Transverse colon (tissue), 4 donors: ENCODE measurements at regions not wholly inside any gene's neighbourhood (a gene's known extent, or its start where the extent isn't known, plus 50 kb on each side); places are given as distances from the start of the nearest gene placed in this dataset.

Experiments used
- DNase-seq: peaks from one replicate; pipeline ENCODE4 v3.0.0-alpha.2; 2019
- H3K27ac ChIP-seq, 4 donors: fragments of 200-600 bp; sonication (generic); 2 replicates each; pipeline ENCODE4 v1.5.1; 2016 to 2018; ENCODE audit warnings: inconsistent platforms in 4 of 4
- H3K27me3 ChIP-seq: fragments of 200-600 bp; sonication (generic); 2 replicates; pipeline ENCODE4 v1.5.1; 2017; ENCODE audit warnings: inconsistent platforms
- H3K36me3 ChIP-seq, 4 donors: fragments of 200-600 bp; sonication (generic); 2 replicates each; pipeline ENCODE4 v1.5.1; 2017 to 2019; ENCODE audit warnings: inconsistent platforms in 4 of 4
- H3K4me1 ChIP-seq, 4 donors: fragments of 200-600 bp; sonication (generic); 2 replicates each; pipeline ENCODE4 v1.5.1; 2017 to 2020; ENCODE audit warnings: inconsistent platforms in 4 of 4
- H3K4me3 ChIP-seq, 4 donors: fragments of 200-600 bp; sonication (generic); 1 replicate in 1 of 4; 2 replicates in 3 of 4; pipeline versions ENCODE4 v1.5.1 to v1.6.1; 2017 to 2019; ENCODE audit warnings: inconsistent platforms in 4 of 4
- H3K9me3 ChIP-seq, 2 donors: fragments of 200-600 bp; sonication (generic); 2 replicates each; pipeline ENCODE4 v1.5.1; 2017 to 2019; ENCODE audit warnings: inconsistent platforms in 2 of 2
- EP300 ChIP-seq: sonication (generic); formaldehyde crosslinking; IDR thresholded peaks from one replicate; pipeline ENCODE4 v1.6.1; 2017; ENCODE audit warnings: antibody characterized with exemption, low read depth
- POLR2A ChIP-seq: fragments of 450-650 bp; IDR thresholded peaks from one replicate; pipeline ENCODE4 v1.6.1; 2016; ENCODE audit warnings: antibody characterized with exemption, mild to moderate bottlenecking, moderate library complexity
- POLR2AphosphoS5 ChIP-seq, 3 donors: sonication (generic); formaldehyde crosslinking; IDR thresholded peaks; one replicate each; pipeline ENCODE4 v1.6.1; 2016; ENCODE audit warnings: antibody characterized with exemption in 3 of 3
- WGBS, 2 donors: methylation state at CpG; one replicate each; pipeline ENCODE4 v1.1.5; 2018; ENCODE audit warnings: low coverage in 1 of 2; 5-methylcytosine and 5-hydroxymethylcytosine counted together
- in situ Hi-C, 4 donors: fragments of 200-750 bp; cut with MboI; loops; one replicate each; pipeline versions ENCODE4 v1.15.0 to v1.15.1; 2017; ENCODE audit warnings: low sequenced_read_pairs in 3 of 4, low pct_ligation_motif_present in 1 of 4, low pct_unique_long_range_greater_than_20kb in 1 of 4
- intact Hi-C: fragments of 100-400 bp; cut with DNase I; formaldehyde crosslinking; loops from one replicate; pipeline ENCODE4 v1.15.1; 2023; ENCODE audit warnings: low total_unique reads
- TF ChIP-seq, protein P1 (sequence below), 5 experiments: fragments of 200-600 bp in 3 of 5; fragments of 450-650 bp in 2 of 5; sonication (generic) in 3 of 5; IDR thresholded peaks; 1 replicate in 2 of 5; 2 replicates in 3 of 5; pipeline ENCODE4 v1.5.1; 2016 to 2017; ENCODE audit warnings: antibody characterized with exemption in 5 of 5, inconsistent platforms in 3 of 5, mild to moderate bottlenecking in 2 of 5, moderate library complexity in 1 of 5

DNA sequence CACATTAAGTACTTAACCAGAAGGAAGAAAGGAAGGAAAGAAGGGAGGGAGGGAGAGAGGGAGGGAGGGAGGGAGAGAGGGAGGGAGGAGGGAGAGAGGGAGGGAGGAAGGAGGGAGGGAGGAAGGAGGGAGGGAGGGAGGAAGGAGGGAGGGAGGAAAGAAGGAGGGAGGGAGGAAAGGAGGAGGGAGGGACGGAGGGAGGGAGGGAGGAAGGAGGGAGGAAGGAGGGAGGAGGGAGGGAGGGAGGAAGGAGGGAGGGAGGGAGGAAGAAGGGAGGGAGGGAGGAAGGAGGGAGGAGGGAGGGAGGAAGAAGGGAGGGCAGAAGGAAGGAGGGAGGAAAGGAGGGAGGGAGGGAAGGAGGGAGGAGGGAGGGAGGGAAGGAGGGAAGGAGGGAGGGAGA lies 363.3 kb downstream of the MBD2 start:
- Histone ChIP-seq H3K36me3 (no peaks in the 10 kb centered on the region), H3K27me3 (no peaks in the 10 kb centered on the region), H3K4me3 (no peak overlapping the region), H3K27ac (no peak overlapping the region), H3K4me1 (no peaks in the 10 kb centered on the region), H3K9me3 (no peaks in the 10 kb centered on the region)
- no CpG with 5 or more reads among the region's 1 CpG for WGBS, 2 donors
- TF ChIP-seq POLR2AphosphoS5 (IDR thresholded peaks at IDR 0.05) (no peak), POLR2A (no peak), EP300 (no peak)
- TF ChIP-seq, protein P1, sequence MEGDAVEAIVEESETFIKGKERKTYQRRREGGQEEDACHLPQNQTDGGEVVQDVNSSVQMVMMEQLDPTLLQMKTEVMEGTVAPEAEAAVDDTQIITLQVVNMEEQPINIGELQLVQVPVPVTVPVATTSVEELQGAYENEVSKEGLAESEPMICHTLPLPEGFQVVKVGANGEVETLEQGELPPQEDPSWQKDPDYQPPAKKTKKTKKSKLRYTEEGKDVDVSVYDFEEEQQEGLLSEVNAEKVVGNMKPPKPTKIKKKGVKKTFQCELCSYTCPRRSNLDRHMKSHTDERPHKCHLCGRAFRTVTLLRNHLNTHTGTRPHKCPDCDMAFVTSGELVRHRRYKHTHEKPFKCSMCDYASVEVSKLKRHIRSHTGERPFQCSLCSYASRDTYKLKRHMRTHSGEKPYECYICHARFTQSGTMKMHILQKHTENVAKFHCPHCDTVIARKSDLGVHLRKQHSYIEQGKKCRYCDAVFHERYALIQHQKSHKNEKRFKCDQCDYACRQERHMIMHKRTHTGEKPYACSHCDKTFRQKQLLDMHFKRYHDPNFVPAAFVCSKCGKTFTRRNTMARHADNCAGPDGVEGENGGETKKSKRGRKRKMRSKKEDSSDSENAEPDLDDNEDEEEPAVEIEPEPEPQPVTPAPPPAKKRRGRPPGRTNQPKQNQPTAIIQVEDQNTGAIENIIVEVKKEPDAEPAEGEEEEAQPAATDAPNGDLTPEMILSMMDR (IDR thresholded peaks at IDR 0.05): no peak
- intact Hi-C loops (no loop called here), in situ Hi-C loops (no loop called here)
- no peak for DNase-seq

DNA sequence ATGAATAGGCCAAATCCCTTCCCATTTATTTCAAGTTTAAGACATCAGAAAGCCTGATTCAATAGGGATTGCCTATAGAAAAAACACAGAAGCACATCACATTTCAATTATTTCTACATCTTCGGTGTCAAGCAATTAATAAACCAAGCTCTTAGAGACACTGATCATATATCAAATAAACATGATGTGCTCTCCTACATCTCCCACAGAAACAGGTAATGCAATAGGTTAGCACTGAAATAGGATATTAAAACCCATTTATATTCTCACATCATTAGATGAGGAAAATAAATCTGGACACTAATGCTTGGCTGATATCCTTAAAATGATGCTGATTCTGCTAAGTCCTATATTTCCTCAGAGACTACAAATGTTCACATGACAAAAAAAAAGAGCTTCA lies 364.7 kb downstream of the MBD2 start:
- Histone ChIP-seq H3K36me3 (no peaks in the 10 kb centered on the region), H3K4me3 (no peak overlapping the region), H3K4me1 (no peaks in the 10 kb centered on the region), H3K27me3 (no peaks in the 10 kb centered on the region), H3K9me3 (no peaks in the 10 kb centered on the region), H3K27ac (no peak overlapping the region)
- in situ Hi-C loops: no loop called here
- no peak for TF ChIP-seq POLR2AphosphoS5 (IDR thresholded peaks at IDR 0.05)
- TF ChIP-seq EP300: no peak
- TF ChIP-seq, protein P1 (IDR thresholded peaks at IDR 0.05): no peak
- no peak for TF ChIP-seq POLR2A
- intact Hi-C loops: no loop called here
- WGBS, 2 donors: 91 to 100% methylated on average over 1 of the region's 1 CpG
- no peak for DNase-seq

DNA sequence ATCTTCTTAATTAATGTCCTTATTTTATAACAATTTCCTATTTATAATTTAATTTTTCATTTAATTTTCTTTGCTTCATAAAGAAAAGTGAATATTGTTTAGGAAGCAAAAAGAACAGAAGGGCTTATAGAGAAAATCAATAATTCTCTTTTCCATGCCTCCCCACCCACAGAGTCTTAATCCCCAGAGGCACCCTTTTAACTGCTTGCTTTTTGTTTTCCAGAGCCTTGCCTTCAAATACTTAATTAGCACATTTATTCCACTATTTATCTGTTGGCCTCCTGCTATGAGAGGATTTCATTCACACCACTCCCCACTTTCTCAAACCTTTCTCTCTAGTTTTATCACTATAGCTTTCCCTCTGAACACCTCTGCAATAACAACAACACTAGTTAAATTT lies 373.6 kb downstream of the MBD2 start:
- DNase-seq: no peak
- in situ Hi-C loops: no loop called here
- Histone ChIP-seq H3K9me3 (no peaks in the 10 kb centered on the region), H3K36me3 (no peaks in the 10 kb centered on the region), H3K4me3 (no peak overlapping the region), H3K27me3 (no peaks in the 10 kb centered on the region), H3K4me1 (no peaks in the 10 kb centered on the region), H3K27ac (no peak overlapping the region)
- intact Hi-C loops: no loop called here
- TF ChIP-seq EP300: no peak

DNA sequence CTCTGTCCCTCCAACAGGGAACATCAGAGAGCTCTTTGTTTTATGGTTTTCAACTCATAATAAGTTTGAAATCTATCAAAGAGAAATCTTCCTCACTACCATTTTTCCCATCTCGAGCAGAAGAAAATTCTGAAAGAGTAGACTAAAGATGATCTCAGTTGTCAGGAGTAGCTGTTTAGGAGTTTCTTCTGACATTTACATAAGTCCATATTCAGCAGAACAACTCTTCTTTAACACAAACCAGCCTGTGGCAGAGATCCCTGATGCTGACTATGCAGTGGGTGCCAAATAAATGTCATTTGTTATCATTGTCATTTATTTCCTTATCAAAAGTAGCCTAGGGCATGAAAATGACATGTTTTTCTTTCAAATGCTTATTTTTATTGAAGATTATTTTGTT lies 380.7 kb downstream of the MBD2 start:
- Histone ChIP-seq H3K9me3 (no peaks in the 10 kb centered on the region), H3K4me1 (peaks cover 0 to 3% (median under 1%) of the 10 kb centered on the region in 4 donors), H3K27me3 (no peaks in the 10 kb centered on the region), H3K4me3 (no peak overlapping the region), H3K27ac (no peak overlapping the region), H3K36me3 (no peaks in the 10 kb centered on the region)
- intact Hi-C loops: no loop called here
- 81 to 100% methylated on average over 1 of the region's 1 CpG for WGBS, 2 donors
- TF ChIP-seq, protein P1 (IDR thresholded peaks at IDR 0.05): no peak
- TF ChIP-seq POLR2A: no peak
- no peak for TF ChIP-seq EP300
- no peak for TF ChIP-seq POLR2AphosphoS5 (IDR thresholded peaks at IDR 0.05)
- in situ Hi-C loops: no loop called here
- DNase-seq: no peak

DNA sequence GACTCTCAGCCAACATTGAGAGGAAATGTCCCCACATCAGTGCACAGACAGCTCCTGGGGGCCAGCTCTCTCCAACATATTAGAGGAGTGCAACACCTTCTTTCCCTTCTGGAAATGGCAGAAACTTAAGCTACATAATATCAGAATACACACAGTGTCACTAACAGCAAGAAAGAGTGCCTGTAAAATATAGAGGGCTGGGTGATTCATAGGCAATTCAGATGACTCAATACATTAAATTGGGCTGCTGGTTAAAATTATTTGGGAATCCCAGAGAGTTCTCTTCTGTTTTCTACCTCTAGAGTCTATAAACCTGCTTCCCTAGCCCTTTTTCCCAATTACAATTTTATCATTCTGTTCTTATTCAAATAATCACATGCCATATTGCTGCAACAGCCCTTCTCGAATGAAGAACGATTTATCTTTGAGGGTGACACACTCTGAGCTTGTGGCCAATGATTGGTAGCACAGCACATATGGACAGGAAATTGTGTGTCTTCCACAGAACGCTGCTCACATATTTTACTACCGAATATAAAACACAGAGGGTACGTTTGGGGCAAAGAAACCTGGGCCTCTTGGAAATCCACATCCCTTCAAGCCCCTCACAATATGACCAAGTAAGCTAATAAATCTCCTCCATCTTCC lies 381.2 kb downstream of the MBD2 start:
- TF ChIP-seq, protein P1 (IDR thresholded peaks at IDR 0.05): no peak
- TF ChIP-seq POLR2AphosphoS5 (IDR thresholded peaks at IDR 0.05) (no peak), EP300 (no peak), POLR2A (no peak)
- H3K36me3 ChIP-seq: no peaks in the 10 kb centered on the region
- H3K27me3 ChIP-seq: no peaks in the 10 kb centered on the region
- DNase-seq: no peak
- intact Hi-C loops (no loop called here), in situ Hi-C loops (no loop called here)
- no peak overlapping the region for H3K27ac ChIP-seq
- peaks cover 0 to 6% (median 2%) of the 10 kb centered on the region in 4 donors for H3K4me1 ChIP-seq
- no peaks in the 10 kb centered on the region for H3K9me3 ChIP-seq
- WGBS, 2 donors: 79 to 82% methylated on average over 5 of the region's 5 CpGs
- no peak overlapping the region for H3K4me3 ChIP-seq
